Right lobe of liver (tissue), 4 donors: ENCODE measurements at regions not wholly inside any gene's neighbourhood (a gene's known extent, or its start where the extent isn't known, plus 50 kb on each side); places are given as distances from the start of the nearest gene placed in this dataset.

Source experiments
- POLR2A ChIP-seq: fragments of 450-650 bp; IDR thresholded peaks from one replicate; pipeline ENCODE4 v1.6.1; 2017; ENCODE audit warnings: antibody characterized with exemption, mild to moderate bottlenecking
- TF ChIP-seq, protein P1 (sequence below), 4 donors: fragments of 200-600 bp in 3 of 4; fragments of 450-650 bp in 1 of 4; IDR thresholded peaks; one replicate each; pipeline versions ENCODE4 v1.5.1 to v1.8.0; 2016 to 2022; ENCODE audit warnings: antibody characterized with exemption in 4 of 4, mild to moderate bottlenecking in 2 of 4
- donor health status: DM: no; HTN: no; CAD: no.
- donor health status: DM: no; HTN: no; CAD: no.
- donor health status: DM: no; HTN: yes; CAD: no.

DNA sequence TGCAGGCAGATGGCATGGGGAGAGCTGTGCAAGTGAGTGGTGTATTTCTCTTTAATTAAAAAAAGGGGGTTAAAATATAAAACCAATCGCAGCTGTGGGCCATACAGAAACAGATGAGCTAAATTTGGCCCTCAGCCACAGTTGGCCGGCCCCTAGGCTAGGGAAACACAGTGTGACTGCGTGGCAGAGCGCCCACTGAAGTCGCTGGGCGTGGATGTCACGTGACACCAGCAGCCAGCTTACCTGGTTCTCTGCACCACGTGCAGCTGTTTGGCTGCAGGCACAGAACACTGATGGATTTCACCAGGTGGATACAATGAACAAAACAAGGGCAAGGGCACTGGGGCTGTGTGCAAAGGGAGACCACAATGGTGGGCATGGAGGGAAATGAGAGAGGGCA lies 119.3 kb upstream of the ZNF746 start:
- TF ChIP-seq, protein P1, sequence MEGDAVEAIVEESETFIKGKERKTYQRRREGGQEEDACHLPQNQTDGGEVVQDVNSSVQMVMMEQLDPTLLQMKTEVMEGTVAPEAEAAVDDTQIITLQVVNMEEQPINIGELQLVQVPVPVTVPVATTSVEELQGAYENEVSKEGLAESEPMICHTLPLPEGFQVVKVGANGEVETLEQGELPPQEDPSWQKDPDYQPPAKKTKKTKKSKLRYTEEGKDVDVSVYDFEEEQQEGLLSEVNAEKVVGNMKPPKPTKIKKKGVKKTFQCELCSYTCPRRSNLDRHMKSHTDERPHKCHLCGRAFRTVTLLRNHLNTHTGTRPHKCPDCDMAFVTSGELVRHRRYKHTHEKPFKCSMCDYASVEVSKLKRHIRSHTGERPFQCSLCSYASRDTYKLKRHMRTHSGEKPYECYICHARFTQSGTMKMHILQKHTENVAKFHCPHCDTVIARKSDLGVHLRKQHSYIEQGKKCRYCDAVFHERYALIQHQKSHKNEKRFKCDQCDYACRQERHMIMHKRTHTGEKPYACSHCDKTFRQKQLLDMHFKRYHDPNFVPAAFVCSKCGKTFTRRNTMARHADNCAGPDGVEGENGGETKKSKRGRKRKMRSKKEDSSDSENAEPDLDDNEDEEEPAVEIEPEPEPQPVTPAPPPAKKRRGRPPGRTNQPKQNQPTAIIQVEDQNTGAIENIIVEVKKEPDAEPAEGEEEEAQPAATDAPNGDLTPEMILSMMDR (IDR thresholded peaks at IDR 0.05), result no peak
- no peak for TF ChIP-seq POLR2A
